Retinal pigment epithelial cell (primary cell): ENCODE measurements at regions not wholly inside any gene's neighbourhood (a gene's known extent, or its start where the extent isn't known, plus 50 kb on each side); places are given as distances from the start of the nearest gene placed in this dataset.

Source experiments
- DNase-seq: peaks from one replicate; pipeline ENCODE4 v3.0.0-alpha.2; 2010; ENCODE audit warnings: low read depth
- H3K4me3 ChIP-seq: 2 replicates; pipeline ENCODE4 v1.5.1; 2011; ENCODE audit warnings: mild to moderate bottlenecking, low read length, control low read depth, moderate library complexity
- TF ChIP-seq, protein P1 (sequence below): conservative IDR thresholded peaks from 2 replicates; pipeline ENCODE4 v1.5.1; 2011; ENCODE audit warnings: low read depth, low read length, control low read depth, inconsistent platforms

DNA sequence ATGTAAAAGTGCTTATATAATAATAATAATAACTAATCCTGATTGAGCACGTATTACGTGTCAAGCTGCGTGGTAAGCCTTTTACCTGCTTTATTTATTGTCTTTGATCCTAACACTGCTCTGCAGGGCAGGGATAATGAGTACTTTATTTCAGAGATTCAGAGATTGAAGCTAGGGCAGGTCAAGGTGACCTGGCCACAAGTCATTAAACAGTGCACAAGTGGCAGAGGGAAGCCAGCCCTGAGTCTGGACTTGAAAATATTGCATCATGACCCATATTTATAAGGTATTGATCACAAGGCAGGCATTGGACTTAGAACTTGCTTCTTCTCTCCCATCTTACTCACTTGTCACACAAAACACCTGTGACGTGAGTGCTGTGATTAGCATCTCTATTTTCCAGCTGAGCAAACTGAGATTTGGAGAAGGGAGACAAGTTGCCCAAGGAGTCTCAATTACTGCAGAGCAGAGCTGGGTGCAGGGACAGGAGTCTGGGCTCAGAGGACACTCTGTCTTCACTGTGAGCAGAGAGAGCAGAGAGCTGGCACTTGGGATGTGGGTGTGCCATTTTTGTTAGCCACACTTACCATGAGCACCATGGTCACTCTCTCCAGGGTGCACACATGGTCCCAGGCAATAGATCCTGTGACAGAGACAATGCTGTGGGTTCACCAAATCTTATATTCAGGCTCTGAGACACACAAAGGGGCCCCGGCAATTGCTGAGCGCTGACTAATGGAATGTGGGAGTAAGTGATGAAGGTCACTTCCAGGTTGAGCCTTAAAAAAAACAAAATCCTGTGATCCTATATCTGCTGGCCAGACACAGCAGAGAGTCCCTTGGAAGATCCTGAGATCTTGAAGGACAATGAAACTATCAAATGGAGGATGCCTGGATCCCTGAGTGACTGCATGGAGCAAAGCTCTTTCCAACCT, 113.2 kb upstream of the MED13L start:
- H3K4me3 ChIP-seq: no peak overlapping the region
- TF ChIP-seq, protein P1, sequence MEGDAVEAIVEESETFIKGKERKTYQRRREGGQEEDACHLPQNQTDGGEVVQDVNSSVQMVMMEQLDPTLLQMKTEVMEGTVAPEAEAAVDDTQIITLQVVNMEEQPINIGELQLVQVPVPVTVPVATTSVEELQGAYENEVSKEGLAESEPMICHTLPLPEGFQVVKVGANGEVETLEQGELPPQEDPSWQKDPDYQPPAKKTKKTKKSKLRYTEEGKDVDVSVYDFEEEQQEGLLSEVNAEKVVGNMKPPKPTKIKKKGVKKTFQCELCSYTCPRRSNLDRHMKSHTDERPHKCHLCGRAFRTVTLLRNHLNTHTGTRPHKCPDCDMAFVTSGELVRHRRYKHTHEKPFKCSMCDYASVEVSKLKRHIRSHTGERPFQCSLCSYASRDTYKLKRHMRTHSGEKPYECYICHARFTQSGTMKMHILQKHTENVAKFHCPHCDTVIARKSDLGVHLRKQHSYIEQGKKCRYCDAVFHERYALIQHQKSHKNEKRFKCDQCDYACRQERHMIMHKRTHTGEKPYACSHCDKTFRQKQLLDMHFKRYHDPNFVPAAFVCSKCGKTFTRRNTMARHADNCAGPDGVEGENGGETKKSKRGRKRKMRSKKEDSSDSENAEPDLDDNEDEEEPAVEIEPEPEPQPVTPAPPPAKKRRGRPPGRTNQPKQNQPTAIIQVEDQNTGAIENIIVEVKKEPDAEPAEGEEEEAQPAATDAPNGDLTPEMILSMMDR: no peak
- no peak for DNase-seq

DNA sequence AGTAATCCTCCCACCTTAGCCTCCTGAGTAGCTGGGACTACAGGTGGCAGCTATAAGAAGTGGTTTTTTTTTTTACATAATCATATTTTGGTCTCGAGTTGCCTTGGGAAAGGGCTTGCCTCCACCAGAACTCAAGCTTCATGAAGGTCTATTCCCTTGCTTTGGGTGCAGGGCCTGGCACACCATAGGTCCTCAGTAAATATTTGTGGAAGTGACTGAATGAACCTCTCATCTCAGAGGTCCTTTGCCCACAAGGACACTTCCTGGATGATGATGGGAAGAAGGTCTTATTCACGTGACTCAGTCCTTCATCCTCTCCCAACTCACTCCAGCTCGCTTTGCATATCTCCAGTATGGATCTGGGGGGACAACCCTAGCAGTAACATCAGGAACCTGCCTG, 114.0 kb upstream of the MED13L start:
- DNase-seq: no peak
- TF ChIP-seq, protein P1: no peak
- no peak overlapping the region for H3K4me3 ChIP-seq

GRCh38 chr12:116392061-116392460, 114.6 kb upstream of the MED13L start:
- DNase-seq: no peak
- H3K4me3 ChIP-seq: no peak overlapping the region
- TF ChIP-seq, protein P1: no peak

DNA sequence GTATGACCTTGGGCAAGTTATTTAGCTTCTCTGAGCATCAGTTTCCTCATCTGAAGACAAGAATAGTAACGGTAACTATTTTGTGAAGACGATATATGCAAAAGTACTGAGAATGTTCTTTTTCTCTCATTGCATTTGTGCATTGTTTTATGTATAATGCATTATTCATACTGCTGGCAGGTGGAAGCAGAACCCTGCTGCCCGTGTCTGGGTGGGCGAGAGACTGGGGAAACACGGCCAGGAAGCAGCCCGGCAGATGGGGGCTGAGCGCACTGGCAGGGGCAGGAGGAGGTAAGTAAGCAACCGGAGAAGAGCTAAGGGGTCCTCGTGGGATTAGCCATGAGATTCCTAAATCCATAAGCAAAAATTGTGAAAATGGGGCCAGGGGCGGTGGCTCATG, 115.8 kb upstream of the MED13L start:
- TF ChIP-seq, protein P1: no peak
- DNase-seq: no peak
- no peak overlapping the region for H3K4me3 ChIP-seq

- no peak for DNase-seq
- no peak overlapping the region for H3K4me3 ChIP-seq
- TF ChIP-seq, protein P1: no peak
Measured at GRCh38 chr12:116393859-116394650, 116.6 kb upstream of the MED13L start.

GRCh38 chr12:116395396-116395795, 117.9 kb upstream of the MED13L start:
- no peak overlapping the region for H3K4me3 ChIP-seq
- TF ChIP-seq, protein P1: no peak
- DNase-seq: no peak
